Fibroblast of villous mesenchyme (primary cell): ENCODE measurements at regions not wholly inside any gene's neighbourhood (a gene's known extent, or its start where the extent isn't known, plus 50 kb on each side); places are given as distances from the start of the nearest gene placed in this dataset.

Experiments used
- DNase-seq: peaks from one replicate; pipeline ENCODE4 v3.0.0-alpha.2; 2010; ENCODE audit warnings: low read depth
- H3K4me3 ChIP-seq: 2 replicates; pipeline ENCODE4 v1.5.1; 2011; ENCODE audit warnings: low read depth, mild to moderate bottlenecking, low read length
- CTCF ChIP-seq: IDR thresholded peaks from 2 replicates; pipeline ENCODE4 v1.5.1; 2012; ENCODE audit warnings: low read depth, mild to moderate bottlenecking, low read length; ENCODE audit not compliant: insufficient read depth

- no peak overlapping the region for H3K4me3 ChIP-seq
- TF ChIP-seq CTCF = no peak
- no peak for DNase-seq
Measured at GRCh38 chr5:29247346-29248028, 1946.0 kb upstream of the CDH6 start.

GRCh38 chr5:29240379-29240778 lies 1953.1 kb upstream of the CDH6 start:
- no peak overlapping the region for H3K4me3 ChIP-seq
- DNase-seq = no peak
- no peak for TF ChIP-seq CTCF

- no peak for DNase-seq
- TF ChIP-seq CTCF = no peak
- H3K4me3 ChIP-seq = no peak overlapping the region
Measured at GRCh38 chr5:29239606-29240005, 1953.9 kb upstream of the CDH6 start.

GRCh38 chr5:29238115-29238514 lies 1955.4 kb upstream of the CDH6 start:
- no peak for TF ChIP-seq CTCF
- no peak for DNase-seq
- no peak overlapping the region for H3K4me3 ChIP-seq

DNA sequence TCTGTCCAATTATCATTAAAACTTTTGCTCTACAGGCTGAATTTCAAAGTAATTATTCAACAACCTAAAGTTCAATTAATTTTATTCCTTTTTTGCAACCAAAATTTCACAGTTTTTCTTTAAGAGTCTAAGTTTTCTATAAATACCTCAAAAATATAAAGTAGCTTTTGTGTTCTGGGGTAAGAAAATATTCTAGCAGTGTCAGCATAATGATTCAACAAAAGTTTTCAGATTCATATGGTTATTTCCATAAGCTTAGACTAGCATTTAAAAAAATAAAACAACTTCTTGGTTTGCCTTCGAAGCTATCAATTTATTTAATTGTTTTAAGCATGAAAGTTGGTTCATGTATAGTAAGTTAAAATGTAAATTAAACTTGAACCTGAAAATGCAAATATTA lies 1962.3 kb upstream of the CDH6 start:
- no peak for TF ChIP-seq CTCF
- H3K4me3 ChIP-seq = no peak overlapping the region
- no peak for DNase-seq

DNA sequence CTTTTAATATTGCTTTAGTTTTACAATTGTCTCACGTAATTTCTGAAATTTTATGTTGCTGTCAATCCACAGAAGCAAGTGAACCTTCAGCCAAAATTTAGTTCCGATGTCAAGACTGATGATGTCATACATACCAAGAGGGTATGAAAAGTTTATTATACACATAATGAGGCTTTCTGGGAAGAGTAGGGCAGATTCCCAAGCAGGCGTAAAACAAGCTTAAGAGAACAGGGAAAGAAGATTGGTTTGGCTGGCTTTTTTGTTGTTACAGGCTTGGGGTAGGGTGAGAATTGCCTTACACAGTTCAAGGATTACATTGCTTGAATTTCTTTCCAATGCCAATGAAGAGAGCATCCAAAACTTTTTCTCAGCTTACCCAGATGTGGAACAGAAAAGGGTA lies 1962.9 kb upstream of the CDH6 start:
- H3K4me3 ChIP-seq = no peak overlapping the region
- DNase-seq = no peak
- no peak for TF ChIP-seq CTCF

GRCh38 chr5:29229461-29229860 lies 1964.0 kb upstream of the CDH6 start:
- H3K4me3 ChIP-seq = no peak overlapping the region
- TF ChIP-seq CTCF = no peak

More at GRCh38 chr5:29229461-29229860, 1964.0 kb upstream of the CDH6 start:
- DNase-seq = no peak
